H1 (cell line): ENCODE measurements at regions not wholly inside any gene's neighbourhood (a gene's known extent, or its start where the extent isn't known, plus 50 kb on each side); places are given as distances from the start of the nearest gene placed in this dataset.

ENCODE experiments used
- NANOG ChIP-seq: IDR thresholded peaks from 2 replicates; pipeline ENCODE4 v1.6.1; 2011; ENCODE audit warnings: low read length, low read depth, mild to moderate bottlenecking, inconsistent platforms; ENCODE audit not compliant: insufficient read depth, poor library complexity, severe bottlenecking
- RNF2 ChIP-seq: fragments of 200-900, 300-1000 bp; sonication (generic); IDR thresholded peaks from 2 replicates; pipeline ENCODE4 v1.7.1; 2016; ENCODE audit warnings: borderline replicate concordance, low read depth, mild to moderate bottlenecking, antibody characterized with exemption, low read length; ENCODE audit not compliant: poor library complexity, severe bottlenecking; ENCODE audit errors: missing control alignments
- SUZ12 ChIP-seq: fragments of 200-600 bp; sonication (generic); IDR thresholded peaks from 2 replicates; pipeline ENCODE4 v1.6.1; 2012; ENCODE audit warnings: mild to moderate bottlenecking, inconsistent platforms, low read length, moderate library complexity, mixed read lengths
- TBP ChIP-seq: IDR thresholded peaks from 2 replicates; pipeline ENCODE4 v1.6.1; 2011; ENCODE audit warnings: low read depth, low read length, improper control_type of control experiment
- TF ChIP-seq, protein P1 (sequence below), 3 experiments: IDR thresholded peaks; 1 replicate in 2 of 3; 2 replicates in 1 of 3; pipeline versions ENCODE4 v1.5.1 to v1.6.1; 2011; ENCODE audit warnings: low read length in 3 of 3, mild to moderate bottlenecking in 3 of 3, inconsistent platforms in 2 of 3, low read depth in 1 of 3, moderate library complexity in 1 of 3; ENCODE audit not compliant: insufficient read depth in 1 of 3; ENCODE audit errors: control extremely low read depth in 1 of 3

DNA sequence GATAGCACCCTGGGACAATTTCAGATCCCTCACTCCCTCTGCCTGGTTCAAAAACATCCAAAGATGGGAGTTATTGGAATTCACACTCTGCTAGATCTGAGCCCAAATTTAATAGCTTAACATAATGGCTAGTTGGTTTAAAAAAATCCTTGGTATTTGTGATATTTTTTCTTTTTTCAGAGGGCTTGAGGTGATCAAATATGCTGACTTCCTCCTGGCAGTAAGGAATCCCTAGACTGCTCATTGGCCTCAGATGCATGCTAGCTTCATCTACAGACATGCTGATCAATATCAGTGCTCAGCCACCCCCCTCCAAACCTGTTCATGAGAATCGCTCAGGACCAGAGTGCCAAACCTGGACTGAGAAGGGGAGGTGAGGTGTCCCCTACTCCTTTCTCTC is 74.7 kb upstream of the PLPP4 start (continued):
- no peak for TF ChIP-seq RNF2
- TF ChIP-seq SUZ12, result no peak
- TF ChIP-seq NANOG, result no peak
- TF ChIP-seq, protein P1, sequence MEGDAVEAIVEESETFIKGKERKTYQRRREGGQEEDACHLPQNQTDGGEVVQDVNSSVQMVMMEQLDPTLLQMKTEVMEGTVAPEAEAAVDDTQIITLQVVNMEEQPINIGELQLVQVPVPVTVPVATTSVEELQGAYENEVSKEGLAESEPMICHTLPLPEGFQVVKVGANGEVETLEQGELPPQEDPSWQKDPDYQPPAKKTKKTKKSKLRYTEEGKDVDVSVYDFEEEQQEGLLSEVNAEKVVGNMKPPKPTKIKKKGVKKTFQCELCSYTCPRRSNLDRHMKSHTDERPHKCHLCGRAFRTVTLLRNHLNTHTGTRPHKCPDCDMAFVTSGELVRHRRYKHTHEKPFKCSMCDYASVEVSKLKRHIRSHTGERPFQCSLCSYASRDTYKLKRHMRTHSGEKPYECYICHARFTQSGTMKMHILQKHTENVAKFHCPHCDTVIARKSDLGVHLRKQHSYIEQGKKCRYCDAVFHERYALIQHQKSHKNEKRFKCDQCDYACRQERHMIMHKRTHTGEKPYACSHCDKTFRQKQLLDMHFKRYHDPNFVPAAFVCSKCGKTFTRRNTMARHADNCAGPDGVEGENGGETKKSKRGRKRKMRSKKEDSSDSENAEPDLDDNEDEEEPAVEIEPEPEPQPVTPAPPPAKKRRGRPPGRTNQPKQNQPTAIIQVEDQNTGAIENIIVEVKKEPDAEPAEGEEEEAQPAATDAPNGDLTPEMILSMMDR (IDR thresholded peaks at IDR 0.05; ENCODE audit: control extremely low read depth in 1 of 3, insufficient read depth in 1 of 3, low read depth in 1 of 3, low read length in 3 of 3), result no peak
- no peak for TF ChIP-seq TBP
